ENCODE measurements at regions not wholly inside any gene's neighbourhood (a gene's known extent, or its start where the extent isn't known, plus 50 kb on each side); places are given as distances from the start of the nearest gene placed in this dataset.

- no peak for TF ChIP-seq REST (IDR thresholded peaks at IDR 0.05; ENCODE audit: low read depth)
- TF ChIP-seq FOXM1 (IDR thresholded peaks at IDR 0.05; ENCODE audit: borderline replicate concordance, low read depth), result no peak
- TF ChIP-seq YY1 (IDR thresholded peaks at IDR 0.05; ENCODE audit: low read depth), result no peak
- TF ChIP-seq TCF12 (IDR thresholded peaks at IDR 0.05; ENCODE audit: low read depth), result no peak
- no peak for TF ChIP-seq TAF1 (IDR thresholded peaks at IDR 0.05; ENCODE audit: low read depth)
Observed at GRCh38 chr6:163776906-163777686, 362.6 kb downstream of the QKI start.
